Right lung (tissue), 2 donors: ENCODE measurements at regions not wholly inside any gene's neighbourhood (a gene's known extent, or its start where the extent isn't known, plus 50 kb on each side); places are given as distances from the start of the nearest gene placed in this dataset.
"Not testable (repeated sequence)": the region's sequence is repeated elsewhere in the genome, so short reads cannot be mapped to it uniquely, and the experiment has no call there.

Source experiments
- DNase-seq, 2 donors: peaks; one replicate each; pipeline ENCODE4 v3.0.0-alpha.2; 2013

DNA sequence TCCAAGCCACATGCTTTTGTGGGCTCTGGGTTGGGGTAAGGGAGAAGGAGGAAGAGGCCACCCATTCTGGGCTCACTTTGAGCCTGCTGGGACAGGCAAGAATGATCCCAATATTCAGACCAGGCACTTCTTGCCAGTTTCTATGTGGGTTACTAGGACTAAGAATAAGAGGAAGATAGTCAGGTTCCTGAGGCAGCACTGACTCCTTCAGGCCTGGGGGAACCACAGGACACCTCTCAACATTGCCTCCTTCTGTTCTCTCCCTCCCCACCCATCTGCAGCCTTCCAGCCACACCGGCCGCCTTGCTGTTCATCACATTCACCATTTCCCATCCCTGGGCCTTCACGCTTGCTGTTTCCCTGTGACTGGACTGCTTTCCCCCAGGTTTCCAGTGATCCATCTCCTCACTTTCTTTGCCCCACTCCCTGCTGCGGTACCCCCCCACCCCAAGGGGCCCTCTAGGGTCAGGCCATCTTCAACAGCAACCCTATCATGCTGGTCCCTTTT lies 69.2 kb upstream of the SIRPA start:
- DNase-seq = no peak

DNA sequence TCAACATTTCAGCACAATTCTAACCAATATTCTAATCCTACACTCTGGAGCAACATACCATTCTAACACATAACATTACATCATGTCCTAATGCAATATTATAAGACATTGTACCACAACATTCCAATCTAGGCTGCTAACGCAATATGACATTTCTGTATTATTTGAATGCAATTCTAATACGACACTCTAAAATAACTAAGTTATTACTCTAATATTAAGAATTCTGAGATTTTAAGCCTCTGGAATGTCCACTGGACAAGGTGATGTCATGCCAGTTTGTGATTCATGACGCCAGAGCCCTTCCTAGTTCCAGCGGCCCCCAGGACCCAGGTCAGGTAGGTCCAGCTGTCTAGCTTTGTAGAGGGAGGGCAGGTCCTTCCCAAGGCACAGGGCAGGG lies 69.7 kb upstream of the SIRPA start:
- no peak for DNase-seq

DNA sequence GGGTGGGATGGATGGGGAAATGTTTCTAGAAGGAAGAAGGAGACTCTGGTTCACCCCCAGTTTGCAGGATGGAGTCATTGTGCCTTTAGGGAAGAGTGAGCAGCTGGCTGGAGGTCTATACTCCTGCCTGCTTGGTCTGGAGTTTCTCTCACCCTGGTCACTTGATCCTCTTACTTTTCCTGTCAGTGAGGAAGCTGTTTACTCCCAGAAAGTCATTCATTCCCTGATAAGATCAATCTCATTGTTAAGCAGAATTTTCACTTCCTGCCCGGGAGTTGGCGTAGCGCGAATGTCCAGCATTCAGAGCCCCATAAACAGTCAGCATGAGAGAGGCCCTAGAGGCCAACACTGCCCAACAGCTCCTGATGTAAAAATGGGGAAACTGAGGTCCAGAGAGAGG lies 70.4 kb upstream of the SIRPA start:
- DNase-seq = no peak

DNA sequence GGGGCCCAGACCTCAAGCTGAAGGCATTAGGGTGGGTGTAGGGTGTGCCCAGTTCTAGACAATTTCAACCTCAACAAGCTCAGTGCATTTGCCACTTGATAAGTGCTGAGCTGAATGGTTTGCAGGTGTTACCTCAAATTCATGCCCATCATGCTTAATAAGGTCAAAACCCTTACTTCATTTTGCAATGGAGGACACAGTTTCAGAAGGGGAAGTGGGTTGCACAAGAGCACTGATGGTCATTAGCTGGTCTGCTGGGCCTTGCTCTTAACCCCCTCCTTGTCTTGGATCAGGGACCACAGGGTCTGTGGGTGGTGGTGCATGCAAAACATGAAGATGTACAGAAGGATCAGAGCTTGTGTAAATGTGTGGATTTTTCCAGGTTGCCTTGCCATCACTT lies 71.0 kb upstream of the SIRPA start:
- no peak for DNase-seq

DNA sequence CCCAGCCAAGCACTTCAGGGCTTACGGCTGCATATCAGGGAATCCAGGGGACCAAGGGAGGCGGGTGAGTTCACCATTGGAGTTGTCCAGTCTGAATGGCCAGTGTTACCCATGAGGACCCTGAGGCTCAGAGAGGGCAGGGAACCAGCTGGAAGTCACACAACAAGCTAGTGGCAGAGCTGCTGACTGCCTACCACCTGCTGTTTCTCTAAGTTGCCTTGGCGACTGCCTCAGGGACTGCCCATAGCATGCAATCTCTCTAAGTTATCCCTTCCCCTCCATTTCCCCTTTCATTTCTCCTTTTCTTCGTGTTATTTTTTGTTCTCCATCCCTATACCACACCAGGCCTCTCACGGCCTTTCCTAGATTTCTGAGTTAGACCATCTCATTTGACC lies 71.8 kb upstream of the SIRPA start:
- DNase-seq = no peak

DNA sequence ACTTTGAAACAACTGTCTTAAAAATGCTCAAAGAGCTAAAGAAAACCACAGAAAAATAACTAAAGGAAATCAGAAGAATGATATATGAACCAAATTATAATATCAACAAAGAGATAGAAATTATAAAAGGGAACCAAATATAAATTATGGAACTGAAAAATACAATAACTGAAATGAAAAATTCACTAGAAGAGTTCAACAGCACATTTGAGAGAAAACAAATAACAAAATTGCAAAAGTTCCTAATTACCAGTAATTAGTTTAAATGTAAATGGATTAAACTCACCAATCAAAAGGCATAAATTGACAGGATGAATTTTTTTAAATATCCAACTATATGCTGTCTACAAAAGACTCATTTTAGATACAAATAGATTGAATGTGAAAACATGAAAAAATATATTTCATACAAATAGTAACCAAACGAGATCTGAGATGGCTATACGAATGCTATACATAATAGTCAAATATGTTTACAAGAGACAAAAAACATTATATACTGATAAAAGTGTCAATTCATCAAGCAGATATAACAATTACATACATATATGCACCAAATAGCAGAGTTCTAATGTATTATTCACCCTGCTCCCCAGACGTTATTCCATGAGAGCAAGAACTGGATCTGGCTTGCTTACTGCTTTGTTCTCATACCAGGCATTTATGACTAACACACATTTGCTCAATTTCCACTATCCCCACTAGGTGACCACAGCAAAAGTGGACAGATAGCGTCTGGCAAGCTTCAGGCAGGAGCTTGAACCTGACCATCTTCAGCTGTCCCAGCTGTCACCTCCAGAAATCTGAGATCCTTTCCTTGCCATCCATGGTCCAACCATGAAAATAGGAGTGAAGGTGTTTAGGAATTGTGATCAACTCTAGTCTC lies 72.4 kb upstream of the SIRPA start:
- no peak for DNase-seq

DNA sequence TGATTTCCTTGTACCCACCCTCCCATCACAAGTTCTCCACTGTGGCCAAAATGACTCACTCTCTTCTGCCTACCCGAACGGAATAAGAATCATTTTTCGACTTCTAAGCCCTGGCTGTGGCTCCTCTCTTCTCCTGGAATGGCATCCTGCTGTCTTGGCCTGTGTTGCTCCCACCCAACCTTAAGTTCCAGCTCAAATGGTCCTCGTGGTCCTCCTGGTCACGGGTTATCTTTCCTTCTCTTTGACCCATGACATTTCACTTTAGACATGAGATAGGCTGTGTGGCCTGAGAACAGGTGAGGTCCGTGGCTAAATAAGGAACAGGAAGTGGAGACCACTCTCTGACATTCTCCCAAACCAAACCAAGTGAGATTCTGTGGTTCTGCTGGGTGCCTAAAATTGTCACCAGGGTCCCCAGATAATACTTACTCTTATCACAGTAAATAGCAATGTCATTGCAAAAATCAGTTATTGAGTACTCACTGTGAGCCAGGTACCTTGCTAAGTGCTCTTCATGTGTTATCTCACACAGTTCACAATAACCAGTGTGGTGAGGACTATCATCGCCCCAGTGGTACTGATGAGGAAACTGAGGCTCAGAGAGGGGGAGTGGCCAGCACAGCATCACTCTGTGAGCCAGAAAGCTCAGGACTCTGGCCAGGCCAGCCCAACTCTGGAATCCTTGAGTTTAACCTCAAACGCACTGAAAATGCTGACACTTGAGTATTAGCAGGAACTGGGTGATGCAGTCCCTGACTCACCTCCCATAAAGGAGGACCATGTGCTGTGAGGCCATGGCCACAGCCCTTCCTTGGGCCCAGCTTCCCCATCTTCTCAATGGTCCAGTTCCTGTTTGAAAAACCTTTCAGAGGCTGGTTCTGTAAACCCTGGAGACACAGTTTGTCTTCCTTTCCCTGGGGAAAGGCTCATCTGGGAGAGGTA lies 74.8 kb upstream of the SIRPA start:
- no peak for DNase-seq

DNA sequence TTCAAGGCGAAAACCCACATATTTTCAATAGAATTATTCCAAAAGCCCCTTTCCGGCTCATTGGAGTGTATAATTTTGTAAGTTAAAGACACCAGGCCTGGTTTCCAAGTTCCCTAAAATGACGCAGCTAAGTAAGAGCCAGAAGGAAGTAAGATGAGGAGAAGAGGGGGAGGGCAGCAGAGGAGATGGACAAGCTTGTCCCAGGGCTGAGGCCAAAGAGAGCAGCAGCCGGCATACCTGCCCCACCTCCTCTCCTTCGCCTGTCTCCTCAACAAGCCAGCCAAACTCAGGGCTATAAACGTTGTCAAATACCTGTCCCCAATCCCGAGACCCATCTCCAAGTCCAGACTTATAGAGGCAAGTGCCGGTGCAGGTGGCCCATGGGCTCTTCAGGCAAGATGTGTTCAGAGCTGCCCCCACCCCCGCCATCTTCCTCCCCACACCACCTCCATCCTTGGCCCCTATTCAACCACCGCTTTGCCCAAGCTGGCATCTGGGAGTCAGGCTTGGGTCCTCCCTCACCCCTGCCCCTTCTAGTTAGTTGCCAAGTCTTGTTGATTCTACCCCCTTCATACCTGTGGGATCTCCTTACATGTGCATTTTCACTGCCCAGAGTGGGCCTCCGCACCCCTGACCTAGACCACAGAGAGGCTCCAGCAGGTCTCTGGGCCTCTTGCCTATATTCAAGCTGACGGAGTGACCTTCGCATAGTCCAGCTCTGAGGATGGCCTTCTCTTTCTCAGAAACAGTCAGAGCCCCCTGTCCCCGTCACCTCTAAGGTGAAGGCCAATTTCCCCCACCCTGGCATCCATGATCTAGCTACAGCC lies 75.7 kb upstream of the SIRPA start:
- no peak for DNase-seq

DNA sequence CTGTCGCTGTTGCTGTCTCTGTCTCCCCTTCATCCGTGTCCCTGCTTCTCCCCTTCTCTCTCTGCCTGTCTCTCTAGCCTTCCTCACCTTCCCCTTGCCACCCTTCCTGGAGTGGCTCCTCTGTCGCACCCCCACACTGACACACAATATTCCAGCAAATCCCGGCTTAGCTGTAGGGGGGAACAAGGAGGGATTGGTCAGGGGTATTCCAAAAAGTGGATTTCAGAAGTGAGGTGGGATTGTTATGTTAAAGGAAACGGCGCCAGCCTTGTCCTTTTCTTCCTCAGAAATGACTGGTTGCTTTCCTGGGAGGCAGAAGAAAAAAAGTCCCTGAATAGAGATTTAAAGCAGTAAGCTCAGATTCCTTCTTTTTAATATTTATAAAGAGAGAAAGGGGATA lies 76.3 kb upstream of the SIRPA start:
- no peak for DNase-seq

DNA sequence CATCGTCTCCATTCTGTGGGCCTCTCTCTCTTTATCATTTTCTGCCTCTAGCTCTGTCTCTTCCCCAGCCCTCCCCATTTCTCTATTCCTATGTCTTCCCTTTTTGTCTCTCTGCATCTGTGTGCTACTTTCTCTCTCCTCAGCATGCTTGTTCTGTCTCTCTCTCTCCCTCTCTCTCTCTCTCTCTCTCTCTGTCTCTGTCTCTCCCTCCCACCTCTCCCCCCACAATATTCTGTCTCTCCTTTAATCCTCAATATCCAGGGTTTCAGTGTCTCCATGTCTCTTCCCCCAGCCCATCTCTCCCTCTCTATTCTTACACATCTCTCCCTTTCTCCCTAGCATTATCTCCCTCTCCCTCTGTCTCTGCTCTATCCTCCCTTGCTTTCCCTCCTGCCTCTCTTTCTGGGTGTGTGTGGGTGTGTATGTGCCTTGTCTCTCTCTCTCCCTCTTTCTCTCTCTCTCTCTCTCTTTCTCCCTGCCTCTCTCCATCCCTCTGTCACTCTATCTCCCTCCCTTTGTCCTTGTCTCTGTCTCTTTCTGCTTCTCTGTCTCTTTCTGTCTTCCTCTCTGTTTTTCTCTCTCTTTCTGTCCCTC lies 76.9 kb upstream of the SIRPA start:
- DNase-seq = no peak

DNA sequence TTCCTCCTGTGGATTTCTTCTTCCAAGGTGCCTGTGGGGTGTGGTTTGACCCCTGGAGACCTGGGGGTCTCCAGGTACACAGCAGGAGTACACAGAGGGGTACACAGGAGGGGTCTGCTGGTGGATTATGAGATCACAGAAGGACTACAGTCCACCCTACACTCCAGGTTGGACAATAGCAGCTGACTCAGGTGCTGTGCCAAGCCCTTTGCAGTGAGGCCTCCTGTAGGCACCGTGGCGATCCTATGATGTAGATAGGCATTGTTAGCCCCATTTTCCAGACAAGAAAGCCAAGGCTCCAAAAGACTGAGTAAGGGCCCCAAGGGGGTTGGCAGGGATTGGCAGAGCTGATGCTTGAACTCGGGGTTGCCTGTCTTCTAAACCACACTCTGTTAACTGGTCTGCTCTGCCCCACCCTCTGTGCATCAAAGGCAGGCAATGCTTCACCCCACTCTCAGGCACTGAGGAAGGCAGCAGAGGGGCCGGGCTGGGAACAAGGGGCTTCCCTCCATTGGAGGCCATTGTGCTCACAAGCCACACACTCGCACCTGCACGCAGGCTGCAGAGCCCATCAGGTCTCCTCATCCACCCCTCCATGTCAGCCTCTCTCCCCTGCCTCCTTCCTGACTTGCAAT lies 77.5 kb upstream of the SIRPA start:
- DNase-seq = no peak

DNA sequence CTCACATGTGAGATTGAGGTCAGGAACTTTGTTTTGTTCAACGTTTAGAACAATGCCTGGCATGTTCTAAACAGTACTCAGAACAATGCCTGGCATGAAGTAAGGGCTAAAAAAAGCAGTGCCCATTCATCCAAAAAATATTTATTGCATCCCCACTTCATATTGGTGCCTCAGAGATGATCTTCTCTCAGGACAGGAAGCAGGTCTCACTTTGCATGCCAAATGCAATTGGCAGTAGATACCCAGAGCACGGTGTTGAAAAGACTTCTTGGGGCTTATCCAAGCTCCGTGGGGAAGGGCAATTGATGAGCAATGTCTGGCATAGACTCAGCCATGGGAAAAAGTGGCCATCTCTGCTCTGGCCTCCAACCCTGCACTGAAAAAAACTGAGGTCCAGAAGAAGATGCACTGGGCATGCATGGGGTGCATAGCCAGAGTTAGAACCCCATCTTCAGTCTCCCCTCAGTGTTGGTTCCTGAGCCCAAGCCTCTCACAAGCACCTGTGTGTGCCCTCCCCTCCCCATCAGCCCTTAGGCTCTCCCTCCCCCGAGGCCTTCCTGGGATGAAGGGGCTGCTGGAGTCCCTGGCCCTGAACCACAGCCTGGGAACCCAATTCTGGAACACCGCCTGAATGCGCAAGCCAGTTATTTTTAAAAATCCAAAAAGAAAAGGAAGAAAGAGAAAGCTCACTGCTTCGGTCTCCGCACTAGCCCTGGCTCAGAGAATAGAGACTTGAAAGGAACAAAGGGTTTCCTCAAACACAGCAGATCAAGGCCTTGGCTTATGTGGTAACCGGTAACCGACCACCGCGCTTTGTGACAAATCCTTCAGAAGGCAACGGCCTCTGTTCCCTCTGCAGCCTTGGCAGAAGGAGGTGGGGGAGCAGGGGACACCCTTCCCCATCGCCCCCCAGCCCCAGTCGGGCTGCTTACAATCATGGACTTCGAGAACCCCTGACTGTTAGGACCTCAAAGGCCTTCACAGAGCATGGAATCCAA lies 78.5 kb upstream of the SIRPA start:
- no peak for DNase-seq

DNA sequence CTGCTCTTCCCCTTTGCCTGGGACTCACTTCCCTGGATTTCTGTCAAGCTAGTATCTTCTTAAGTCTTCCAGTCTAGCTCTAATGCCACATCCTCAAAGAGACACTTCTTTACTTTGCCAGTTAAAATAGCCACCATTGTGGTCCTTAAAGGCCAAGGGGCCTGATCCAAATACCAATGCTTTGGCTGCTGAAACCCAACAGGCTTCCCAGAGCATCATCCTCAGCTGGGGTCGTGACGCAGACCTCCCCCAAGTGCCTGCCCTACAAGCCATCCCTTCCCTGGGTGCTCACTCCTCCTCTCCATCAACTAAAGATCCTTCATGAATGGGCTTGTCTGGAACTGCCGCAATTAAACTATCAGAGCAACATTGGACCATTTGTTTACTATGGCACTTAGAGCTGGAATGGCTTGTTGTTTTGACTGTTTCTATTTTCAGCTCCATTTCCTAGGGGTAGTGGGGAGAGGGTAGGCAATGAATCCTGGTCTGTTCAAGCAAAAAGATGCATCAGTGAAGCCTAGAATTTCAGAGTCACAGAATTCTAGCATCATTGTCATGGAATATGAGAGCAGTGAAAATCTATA lies 79.6 kb upstream of the SIRPA start:
- no peak for DNase-seq

DNA sequence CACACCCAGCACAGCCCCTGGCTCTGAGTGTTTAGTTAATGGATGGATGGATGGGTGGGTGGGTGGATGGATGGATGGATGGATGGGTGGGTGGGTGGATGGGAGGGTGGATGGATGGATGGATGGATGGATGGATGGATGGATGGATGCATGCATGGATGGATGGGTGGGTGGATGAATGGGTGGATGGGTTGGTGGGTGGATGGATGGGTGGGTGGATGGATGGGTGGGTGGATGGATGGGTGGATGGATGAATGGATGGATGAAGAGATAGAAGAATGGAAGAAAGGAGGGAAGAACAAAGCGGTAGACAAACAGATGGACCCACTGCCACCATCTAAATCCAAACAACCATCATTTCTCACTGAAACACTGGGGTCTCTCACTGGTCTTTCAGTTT lies 80.3 kb upstream of the SIRPA start:
- not testable (repeated sequence) for DNase-seq

DNA sequence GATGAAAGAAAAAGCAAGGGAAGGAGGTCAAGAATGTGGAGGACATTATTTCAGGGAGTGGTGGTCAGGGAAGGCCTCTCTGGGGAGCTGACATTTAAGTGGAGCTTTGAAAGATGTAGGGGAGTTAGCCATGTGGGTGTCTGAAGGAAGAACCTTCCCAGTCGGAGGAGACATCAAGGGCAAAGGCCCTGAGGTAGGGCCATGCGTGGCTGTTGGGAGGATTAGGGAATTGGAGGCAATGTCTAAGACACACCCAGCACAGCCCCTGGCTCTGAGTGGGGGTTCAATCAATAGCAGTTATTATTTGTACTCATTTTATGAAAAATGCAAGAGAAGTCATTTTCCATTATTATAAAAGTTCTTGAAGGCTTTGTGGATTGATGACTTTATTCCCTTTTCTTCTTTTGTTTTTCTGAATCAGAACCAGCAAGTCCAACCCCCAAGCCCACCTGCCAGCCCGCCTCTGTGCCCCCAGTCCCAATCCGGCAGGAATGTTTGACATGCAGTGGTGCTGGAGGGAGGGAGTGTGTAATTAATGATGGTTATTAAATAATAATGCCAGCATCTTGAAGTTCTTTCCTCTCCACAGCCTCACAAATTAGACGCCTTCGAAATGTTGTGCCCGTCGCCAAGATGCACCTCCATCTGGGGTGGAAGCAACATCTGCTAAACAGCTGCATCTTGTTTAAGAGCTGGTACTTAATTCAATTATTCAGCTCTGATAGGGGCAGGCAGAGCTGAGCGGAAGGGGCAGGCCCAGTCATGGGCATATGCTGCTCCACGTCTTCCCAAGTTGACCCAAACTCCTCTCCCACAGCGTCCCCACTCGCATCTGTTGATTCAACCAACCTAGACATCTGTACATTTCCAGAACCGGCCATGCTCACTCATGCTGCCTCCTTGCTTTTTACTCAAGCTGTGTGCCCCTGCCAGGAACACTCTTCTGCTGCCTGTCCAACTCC lies 81.3 kb upstream of the SIRPA start:
- no peak for DNase-seq

DNA sequence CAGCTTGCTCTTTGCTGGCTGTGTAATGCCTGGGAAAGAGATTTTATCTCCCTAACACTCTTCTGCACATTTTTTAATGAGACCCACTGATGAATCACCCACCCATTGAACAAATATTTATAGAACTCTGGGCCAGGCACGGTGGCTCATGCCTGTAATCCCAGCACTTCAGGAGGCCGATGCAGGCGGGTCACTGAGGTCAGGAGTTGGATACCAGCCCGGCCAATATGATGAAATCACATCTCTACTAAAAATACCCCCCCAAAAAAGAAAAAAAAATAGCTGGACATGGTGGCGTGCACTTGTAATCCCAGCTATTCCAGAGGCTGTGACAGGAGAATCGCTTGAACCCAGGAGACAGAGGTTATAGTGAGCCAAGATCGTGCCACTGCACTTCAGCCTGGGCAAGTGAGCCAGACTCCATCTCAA lies 82.1 kb upstream of the SIRPA start:
- DNase-seq = no peak

DNA sequence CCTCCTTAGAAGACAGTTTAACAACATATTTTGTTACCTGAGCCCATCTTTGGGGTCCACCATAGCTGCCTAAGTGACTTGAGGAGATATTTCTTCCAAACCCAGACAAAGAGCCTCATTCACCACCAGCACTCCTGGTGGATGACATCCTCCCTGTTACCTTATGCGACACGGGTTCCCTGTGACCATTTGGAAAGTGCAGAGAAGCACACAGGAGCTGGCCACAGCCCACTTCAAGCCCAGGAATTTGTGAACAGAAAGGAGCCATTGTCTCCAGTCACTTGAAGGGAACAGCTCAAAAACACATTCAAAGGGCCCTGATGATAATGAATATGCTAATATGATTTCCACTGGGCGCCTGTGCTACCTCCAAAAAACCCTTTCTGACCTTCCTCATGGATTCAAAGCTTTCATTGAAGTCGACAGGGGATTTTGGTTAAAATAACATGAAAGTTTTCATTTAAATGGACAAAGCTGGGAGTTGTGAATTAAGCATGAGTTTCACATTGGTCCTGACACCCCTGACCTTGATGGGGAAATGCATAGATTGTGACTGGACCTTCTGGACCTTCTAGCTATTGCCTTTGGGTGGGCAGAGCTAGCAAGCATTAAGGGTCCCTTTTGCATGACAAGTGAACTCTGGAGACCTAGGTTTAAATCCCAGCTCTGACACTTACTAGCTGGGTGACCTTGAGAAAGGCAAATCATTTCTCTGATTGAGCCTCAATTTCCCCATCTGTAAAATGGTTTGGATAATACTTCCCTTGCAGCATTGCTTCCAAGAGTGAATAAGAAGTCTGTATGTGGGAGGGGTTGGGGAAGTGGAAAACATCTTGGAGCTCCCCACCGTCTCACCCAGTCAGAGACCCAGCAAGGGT lies 83.3 kb upstream of the SIRPA start:
- DNase-seq = no peak
